ENCODE measurements at regions not wholly inside any gene's neighbourhood (a gene's known extent, or its start where the extent isn't known, plus 50 kb on each side); places are given as distances from the start of the nearest gene placed in this dataset.

DNA sequence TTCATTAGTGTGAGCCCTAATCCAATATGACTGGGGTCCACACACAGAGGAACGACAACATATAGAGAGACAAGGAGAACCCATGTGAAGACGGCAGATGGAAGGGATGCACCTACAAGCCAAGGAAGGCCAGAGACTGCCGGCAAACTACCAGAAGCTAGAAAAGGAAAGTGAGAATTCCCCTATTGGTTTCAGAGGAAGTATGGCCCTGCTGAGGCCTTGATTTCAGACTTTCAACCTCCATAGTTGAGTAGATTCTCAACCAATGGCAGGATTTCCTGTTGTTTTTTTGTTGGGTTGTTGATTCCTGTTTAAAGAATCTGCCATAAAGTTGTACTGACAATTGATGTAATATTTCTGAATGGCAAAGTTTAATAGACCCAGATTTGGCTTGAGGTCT lies 241.5 kb downstream of the SATB2 start:
- TF ChIP-seq, protein P1, sequence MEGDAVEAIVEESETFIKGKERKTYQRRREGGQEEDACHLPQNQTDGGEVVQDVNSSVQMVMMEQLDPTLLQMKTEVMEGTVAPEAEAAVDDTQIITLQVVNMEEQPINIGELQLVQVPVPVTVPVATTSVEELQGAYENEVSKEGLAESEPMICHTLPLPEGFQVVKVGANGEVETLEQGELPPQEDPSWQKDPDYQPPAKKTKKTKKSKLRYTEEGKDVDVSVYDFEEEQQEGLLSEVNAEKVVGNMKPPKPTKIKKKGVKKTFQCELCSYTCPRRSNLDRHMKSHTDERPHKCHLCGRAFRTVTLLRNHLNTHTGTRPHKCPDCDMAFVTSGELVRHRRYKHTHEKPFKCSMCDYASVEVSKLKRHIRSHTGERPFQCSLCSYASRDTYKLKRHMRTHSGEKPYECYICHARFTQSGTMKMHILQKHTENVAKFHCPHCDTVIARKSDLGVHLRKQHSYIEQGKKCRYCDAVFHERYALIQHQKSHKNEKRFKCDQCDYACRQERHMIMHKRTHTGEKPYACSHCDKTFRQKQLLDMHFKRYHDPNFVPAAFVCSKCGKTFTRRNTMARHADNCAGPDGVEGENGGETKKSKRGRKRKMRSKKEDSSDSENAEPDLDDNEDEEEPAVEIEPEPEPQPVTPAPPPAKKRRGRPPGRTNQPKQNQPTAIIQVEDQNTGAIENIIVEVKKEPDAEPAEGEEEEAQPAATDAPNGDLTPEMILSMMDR (IDR thresholded peaks at IDR 0.05; ENCODE audit: low read depth, low read length): no peak
- Histone ChIP-seq H3K4me1 (ENCODE audit: low read depth) (no peaks in the 10 kb centered on the region), H3K27ac (no peak overlapping the region), H3K9me3 (ENCODE audit: low read depth) (no peaks in the 10 kb centered on the region), H3K27me3 (no peaks in the 10 kb centered on the region), H3K4me3 (no peak overlapping the region), H3K36me3 (no peaks in the 10 kb centered on the region)
- no peak for DNase-seq (ENCODE audit: low read depth in 1 of 2, low spot score in 1 of 2)

GRCh38 chr2:199207011-199207410 lies 250.7 kb downstream of the SATB2 start:
- Histone ChIP-seq H3K4me1 (ENCODE audit: low read depth) (no peaks in the 10 kb centered on the region), H3K9me3 (ENCODE audit: low read depth) (no peaks in the 10 kb centered on the region), H3K27me3 (no peaks in the 10 kb centered on the region), H3K36me3 (no peaks in the 10 kb centered on the region), H3K4me3 (no peak overlapping the region), H3K27ac (no peak overlapping the region)
- no peak for DNase-seq (ENCODE audit: low read depth in 1 of 2, low spot score in 1 of 2)
- TF ChIP-seq, protein P1 (IDR thresholded peaks at IDR 0.05; ENCODE audit: low read depth, low read length): no peak

- no peaks in the 10 kb centered on the region for H3K27me3 ChIP-seq
- H3K4me3 ChIP-seq: no peak overlapping the region
- DNase-seq (ENCODE audit: low read depth in 1 of 2, low spot score in 1 of 2): no peak
- H3K27ac ChIP-seq: no peak overlapping the region
- H3K4me1 ChIP-seq (ENCODE audit: low read depth): no peaks in the 10 kb centered on the region
- TF ChIP-seq, protein P1 (IDR thresholded peaks at IDR 0.05; ENCODE audit: low read depth, low read length): no peak
- no peaks in the 10 kb centered on the region for H3K36me3 ChIP-seq
- H3K9me3 ChIP-seq (ENCODE audit: low read depth): no peaks in the 10 kb centered on the region
Observed at GRCh38 chr2:199206536-199206935, 251.2 kb downstream of the SATB2 start.

DNA sequence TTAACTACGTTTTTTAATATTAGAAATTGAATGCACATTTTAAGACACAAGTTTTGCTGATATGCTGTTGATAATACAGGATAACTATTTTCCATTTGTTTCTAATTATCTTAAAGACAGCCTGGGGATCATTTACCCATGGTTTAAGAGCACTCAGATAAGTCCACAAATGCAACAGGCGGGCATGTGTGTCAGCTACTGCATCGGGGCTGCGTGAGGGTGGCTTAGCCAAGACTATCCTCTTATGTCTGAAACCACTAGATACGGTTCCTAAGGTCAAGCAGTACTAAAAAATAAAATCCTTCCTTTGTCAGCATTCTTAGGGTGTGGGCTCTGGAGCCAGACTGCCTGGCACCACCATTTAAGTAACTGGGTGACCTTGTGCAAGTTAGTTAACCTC lies 254.8 kb downstream of the SATB2 start:
- Histone ChIP-seq H3K27me3 (no peaks in the 10 kb centered on the region), H3K4me1 (ENCODE audit: low read depth) (no peaks in the 10 kb centered on the region), H3K27ac (no peak overlapping the region), H3K4me3 (no peak overlapping the region), H3K36me3 (no peaks in the 10 kb centered on the region), H3K9me3 (ENCODE audit: low read depth) (no peaks in the 10 kb centered on the region)
- DNase-seq (ENCODE audit: low read depth in 1 of 2, low spot score in 1 of 2): no peak
- TF ChIP-seq, protein P1 (IDR thresholded peaks at IDR 0.05; ENCODE audit: low read depth, low read length): no peak

DNA sequence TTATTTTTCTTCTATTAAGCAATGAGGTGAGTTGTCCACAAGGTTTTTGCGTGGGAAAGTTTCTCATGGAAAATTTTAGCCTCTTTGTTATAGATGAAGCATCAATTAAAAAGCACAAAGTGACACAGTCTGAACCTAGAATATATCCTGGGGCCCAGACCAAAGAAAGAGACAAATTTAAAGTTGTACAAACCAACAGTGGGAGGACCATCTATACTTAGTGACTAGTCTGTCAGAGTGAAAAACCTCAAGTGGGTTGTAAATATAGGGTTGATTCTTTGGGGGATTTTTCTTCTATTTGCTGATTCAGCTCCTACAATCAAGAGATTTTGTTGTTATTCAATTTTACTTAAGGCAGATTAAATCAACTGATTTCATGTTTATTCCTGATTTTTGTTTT lies 256.2 kb downstream of the SATB2 start:
- no peak for DNase-seq (ENCODE audit: low read depth in 1 of 2, low spot score in 1 of 2)
- H3K27me3 ChIP-seq: no peaks in the 10 kb centered on the region
- no peaks in the 10 kb centered on the region for H3K36me3 ChIP-seq
- no peaks in the 10 kb centered on the region for H3K9me3 ChIP-seq (ENCODE audit: low read depth)
- no peaks in the 10 kb centered on the region for H3K4me1 ChIP-seq (ENCODE audit: low read depth)
- no peak overlapping the region for H3K27ac ChIP-seq
- TF ChIP-seq, protein P1 (IDR thresholded peaks at IDR 0.05; ENCODE audit: low read depth, low read length): no peak
- H3K4me3 ChIP-seq: no peak overlapping the region

DNA sequence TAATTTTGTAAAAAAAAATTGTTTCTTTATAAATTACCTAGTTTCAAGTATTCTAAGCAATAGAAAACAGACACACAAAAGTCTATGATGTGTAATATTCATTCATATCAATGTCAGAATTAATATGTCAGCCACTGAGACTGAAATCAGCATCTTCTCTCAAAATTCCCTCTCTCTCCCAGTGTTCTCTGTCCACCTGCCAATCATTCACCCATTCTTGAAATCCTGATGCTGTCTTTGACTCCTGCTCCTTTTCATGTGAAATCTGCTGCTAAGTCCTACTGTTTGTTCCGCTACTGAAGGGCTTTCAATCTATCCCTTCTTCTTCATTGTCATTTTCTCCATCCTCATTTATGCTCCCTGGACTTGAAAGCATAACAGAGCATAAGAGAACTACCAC lies 257.9 kb downstream of the SATB2 start:
- H3K27me3 ChIP-seq: no peaks in the 10 kb centered on the region
- no peaks in the 10 kb centered on the region for H3K4me1 ChIP-seq (ENCODE audit: low read depth)
- no peak overlapping the region for H3K27ac ChIP-seq
- TF ChIP-seq, protein P1 (IDR thresholded peaks at IDR 0.05; ENCODE audit: low read depth, low read length): no peak
- no peak for DNase-seq (ENCODE audit: low read depth in 1 of 2, low spot score in 1 of 2)
- H3K36me3 ChIP-seq: no peaks in the 10 kb centered on the region
- no peaks in the 10 kb centered on the region for H3K9me3 ChIP-seq (ENCODE audit: low read depth)
- H3K4me3 ChIP-seq: no peak overlapping the region

All from cardiac muscle cell (in vitro differentiated cells and primary cell).